Lung (tissue), 11 donors: ENCODE measurements at regions not wholly inside any gene's neighbourhood (a gene's known extent, or its start where the extent isn't known, plus 50 kb on each side); places are given as distances from the start of the nearest gene placed in this dataset.

ENCODE experiments used
- ATAC-seq: fragments of 200-7000 bp; cut with Tn5 transposase; one replicate; pipeline ENCODE4 v1.9.1; 2020; ENCODE audit warnings: moderate number of reproducible peaks; ENCODE audit not compliant: insufficient read depth, low FRiP score
- DNase-seq, 3 donors: peaks; one replicate each; pipeline ENCODE4 v3.0.0-alpha.2; 2013 to 2017
- H3K27ac ChIP-seq, 2 donors: one replicate each; pipeline ENCODE4 v1.5.1; 2013; ENCODE audit warnings: mild to moderate bottlenecking in 2 of 2, moderate library complexity in 2 of 2, control low read depth in 1 of 2, inconsistent platforms in 1 of 2, low read depth in 1 of 2, low read length in 1 of 2
- H3K27me3 ChIP-seq, 3 donors: one replicate each; pipeline ENCODE4 v1.5.1; 2013; ENCODE audit warnings: low read length in 2 of 3; ENCODE audit not compliant: control insufficient read depth in 3 of 3, insufficient read depth in 3 of 3
- H3K36me3 ChIP-seq, 4 donors: one replicate each; pipeline ENCODE4 v1.5.1; 2013; ENCODE audit warnings: low read length in 4 of 4, mild to moderate bottlenecking in 1 of 4, moderate library complexity in 1 of 4; ENCODE audit not compliant: control insufficient read depth in 4 of 4, insufficient read depth in 4 of 4
- H3K4me1 ChIP-seq, 5 donors: one replicate each; pipeline ENCODE4 v1.5.1; 2013; ENCODE audit warnings: low read length in 5 of 5, mild to moderate bottlenecking in 2 of 5, moderate library complexity in 1 of 5; ENCODE audit not compliant: control insufficient read depth in 5 of 5, insufficient read depth in 5 of 5
- H3K4me3 ChIP-seq: one replicate; pipeline ENCODE4 v1.5.1; 2013; ENCODE audit warnings: mild to moderate bottlenecking, control low read depth, moderate library complexity
- H3K9ac ChIP-seq, 2 donors: one replicate each; pipeline ENCODE4 v1.5.1; 2013; ENCODE audit warnings: low read length in 2 of 2, control low read depth in 1 of 2; ENCODE audit not compliant: insufficient read depth in 1 of 2
- H3K9me3 ChIP-seq, 4 donors: one replicate each; pipeline ENCODE4 v1.5.1; 2013; ENCODE audit warnings: low read length in 3 of 4, mild to moderate bottlenecking in 1 of 4, moderate library complexity in 1 of 4; ENCODE audit not compliant: control insufficient read depth in 4 of 4, insufficient read depth in 3 of 4
- WGBS, 2 donors: extraction: QIAGEN DNeasy Blood & Tissue Kit; methylation state at CpG; one replicate each; pipeline ENCODE4 v1.1.7; 2013; 5-methylcytosine and 5-hydroxymethylcytosine counted together
- TF ChIP-seq, protein P1 (sequence below): IDR thresholded peaks from 2 replicates; pipeline ENCODE4 v1.5.1; 2012; ENCODE audit warnings: mild to moderate bottlenecking; ENCODE audit errors: control extremely low read depth, extremely low read depth
- donor health status: control.
- donor health status: control.
- donor health status: Bipolar disorder and iron deficiency.
- donor health status: healthy.
- donor health status: DM: yes; HTN: yes; CAD: no.

DNA sequence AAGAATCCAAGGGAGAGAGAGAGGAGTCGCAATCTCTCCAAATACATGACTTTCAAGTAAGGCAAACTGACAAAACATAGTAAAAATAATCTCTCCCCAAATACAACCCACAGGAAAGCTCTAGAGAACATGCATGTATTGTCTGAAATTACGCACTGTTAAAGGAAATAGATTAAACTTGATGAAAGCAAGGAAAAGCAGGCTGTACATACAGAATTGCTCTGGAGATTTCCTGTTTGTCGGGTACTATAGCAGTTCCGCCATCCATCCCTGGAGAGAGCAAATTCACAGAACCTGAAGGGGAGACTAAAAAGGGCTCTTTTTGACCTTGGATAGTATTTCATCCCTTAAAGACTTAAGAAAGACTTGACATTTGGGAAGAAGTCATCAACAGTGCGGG lies 170.2 kb upstream of the BET1 start:
- no peak overlapping the region for H3K27ac ChIP-seq
- no peaks in the 10 kb centered on the region for H3K4me1 ChIP-seq
- no peaks in the 10 kb centered on the region for H3K27me3 ChIP-seq
- no peak for ATAC-seq
- no peak for DNase-seq
- no peak overlapping the region for H3K4me3 ChIP-seq
- H3K36me3 ChIP-seq, result no peaks in the 10 kb centered on the region
- H3K9ac ChIP-seq, result no peak overlapping the region
- WGBS, 2 donors, result 92 to 96% methylated on average over 5 of the region's 5 CpGs
- TF ChIP-seq, protein P1, sequence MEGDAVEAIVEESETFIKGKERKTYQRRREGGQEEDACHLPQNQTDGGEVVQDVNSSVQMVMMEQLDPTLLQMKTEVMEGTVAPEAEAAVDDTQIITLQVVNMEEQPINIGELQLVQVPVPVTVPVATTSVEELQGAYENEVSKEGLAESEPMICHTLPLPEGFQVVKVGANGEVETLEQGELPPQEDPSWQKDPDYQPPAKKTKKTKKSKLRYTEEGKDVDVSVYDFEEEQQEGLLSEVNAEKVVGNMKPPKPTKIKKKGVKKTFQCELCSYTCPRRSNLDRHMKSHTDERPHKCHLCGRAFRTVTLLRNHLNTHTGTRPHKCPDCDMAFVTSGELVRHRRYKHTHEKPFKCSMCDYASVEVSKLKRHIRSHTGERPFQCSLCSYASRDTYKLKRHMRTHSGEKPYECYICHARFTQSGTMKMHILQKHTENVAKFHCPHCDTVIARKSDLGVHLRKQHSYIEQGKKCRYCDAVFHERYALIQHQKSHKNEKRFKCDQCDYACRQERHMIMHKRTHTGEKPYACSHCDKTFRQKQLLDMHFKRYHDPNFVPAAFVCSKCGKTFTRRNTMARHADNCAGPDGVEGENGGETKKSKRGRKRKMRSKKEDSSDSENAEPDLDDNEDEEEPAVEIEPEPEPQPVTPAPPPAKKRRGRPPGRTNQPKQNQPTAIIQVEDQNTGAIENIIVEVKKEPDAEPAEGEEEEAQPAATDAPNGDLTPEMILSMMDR, result no peak
- no peaks in the 10 kb centered on the region for H3K9me3 ChIP-seq

DNA sequence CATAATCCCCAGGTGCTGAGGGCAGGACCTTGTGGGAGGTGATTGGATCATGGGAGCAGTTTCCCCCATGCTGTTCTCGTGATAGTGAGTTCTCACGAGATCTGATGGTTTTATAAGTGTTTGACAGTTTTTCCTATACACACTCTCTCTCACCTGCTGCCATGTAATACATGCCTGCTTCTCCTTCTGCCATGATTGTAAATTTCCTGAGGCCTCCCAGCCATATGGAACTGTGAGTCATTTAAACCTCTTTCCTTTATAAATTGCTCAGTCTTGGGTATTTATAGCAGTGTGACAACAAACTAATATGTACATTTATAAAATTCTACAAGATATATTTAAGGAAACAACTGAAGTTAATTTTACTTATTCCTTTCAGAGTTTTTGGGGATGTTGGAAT lies 170.8 kb upstream of the BET1 start:
- no peaks in the 10 kb centered on the region for H3K9me3 ChIP-seq
- H3K4me1 ChIP-seq, result no peaks in the 10 kb centered on the region
- H3K27me3 ChIP-seq, result no peaks in the 10 kb centered on the region
- TF ChIP-seq, protein P1, result no peak
- H3K27ac ChIP-seq, result no peak overlapping the region
- no peaks in the 10 kb centered on the region for H3K36me3 ChIP-seq
- DNase-seq (no peak), ATAC-seq (no peak)
- no peak overlapping the region for H3K4me3 ChIP-seq
- no peak overlapping the region for H3K9ac ChIP-seq
- 86 to 95% methylated on average over 2 of the region's 2 CpGs for WGBS, 2 donors

DNA sequence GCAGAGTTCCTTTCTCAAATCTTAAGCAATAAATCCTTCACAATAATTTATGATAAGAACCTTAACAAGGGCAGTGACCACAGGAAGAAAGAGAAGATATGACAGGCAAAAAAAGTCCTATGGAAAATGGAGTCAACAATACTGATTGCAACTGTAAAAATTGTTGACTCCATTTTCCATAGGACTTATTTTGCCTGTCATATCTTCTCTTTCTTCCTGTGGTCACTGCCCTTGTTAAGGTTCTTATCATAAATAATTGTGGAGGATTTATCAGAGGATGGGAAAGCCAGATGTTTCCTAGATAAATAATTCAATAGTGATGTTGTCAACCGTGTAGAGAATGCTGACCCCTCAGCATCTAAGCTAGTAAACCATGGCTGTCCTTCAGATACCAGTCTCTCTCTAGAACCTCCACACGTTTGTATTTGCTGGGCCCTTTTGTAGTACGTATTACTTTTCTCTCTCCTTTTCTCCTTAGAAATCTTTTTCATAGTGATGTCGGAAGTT lies 172.6 kb upstream of the BET1 start:
- TF ChIP-seq, protein P1, result no peak
- DNase-seq (no peak), ATAC-seq (no peak)
- Histone ChIP-seq H3K9me3 (no peaks in the 10 kb centered on the region), H3K36me3 (no peaks in the 10 kb centered on the region), H3K4me3 (no peak overlapping the region), H3K9ac (no peak overlapping the region), H3K27me3 (no peaks in the 10 kb centered on the region), H3K4me1 (no peaks in the 10 kb centered on the region), H3K27ac (no peak overlapping the region)
- 44 to 61% methylated on average over 4 of the region's 4 CpGs for WGBS, 2 donors

DNA sequence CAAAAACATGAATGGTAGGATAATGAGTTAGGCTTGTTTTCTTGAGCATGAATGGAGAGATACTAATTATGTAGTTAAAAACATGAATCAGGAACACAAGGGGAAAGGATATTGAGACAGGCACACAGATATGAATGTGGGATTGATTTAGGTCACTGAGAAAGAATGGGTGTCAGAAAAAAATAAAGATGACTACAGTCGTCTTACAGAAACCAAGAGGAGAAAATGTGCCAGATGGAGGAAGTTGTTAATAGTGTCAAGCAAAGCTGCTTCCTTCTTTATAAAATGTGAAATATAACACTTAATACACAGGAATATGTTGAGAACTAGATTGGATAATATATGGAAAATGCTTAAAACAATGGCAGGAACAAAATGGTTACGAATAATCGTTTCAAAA lies 173.3 kb upstream of the BET1 start:
- H3K4me3 ChIP-seq, result no peak overlapping the region
- ATAC-seq (no peak), DNase-seq (no peak)
- H3K9ac ChIP-seq, result no peak overlapping the region
- WGBS, 2 donors, result 15 to 34% methylated on average over 3 of the region's 3 CpGs
- no peaks in the 10 kb centered on the region for H3K4me1 ChIP-seq
- H3K36me3 ChIP-seq, result no peaks in the 10 kb centered on the region
- TF ChIP-seq, protein P1, result no peak
- no peak overlapping the region for H3K27ac ChIP-seq
- no peaks in the 10 kb centered on the region for H3K27me3 ChIP-seq
- no peaks in the 10 kb centered on the region for H3K9me3 ChIP-seq
